Uterus (tissue), 2 donors: ENCODE measurements at regions not wholly inside any gene's neighbourhood (a gene's known extent, or its start where the extent isn't known, plus 50 kb on each side); places are given as distances from the start of the nearest gene placed in this dataset.

Source experiments
- POLR2A ChIP-seq, 2 donors: fragments of 450-650 bp; IDR thresholded peaks; one replicate each; pipeline ENCODE4 v1.6.1; 2016; ENCODE audit warnings: antibody characterized with exemption in 2 of 2, mild to moderate bottlenecking in 1 of 2, moderate library complexity in 1 of 2
- TF ChIP-seq, protein P1 (sequence below), 4 experiments: fragments of 200-600 bp in 2 of 4; fragments of 450-650 bp in 2 of 4; sonication (generic) in 2 of 4; IDR thresholded peaks; one replicate each; pipeline ENCODE4 v1.5.1; 2016 to 2019; ENCODE audit warnings: antibody characterized with exemption in 4 of 4, mild to moderate bottlenecking in 2 of 4, moderate library complexity in 1 of 4

- TF ChIP-seq, protein P1, sequence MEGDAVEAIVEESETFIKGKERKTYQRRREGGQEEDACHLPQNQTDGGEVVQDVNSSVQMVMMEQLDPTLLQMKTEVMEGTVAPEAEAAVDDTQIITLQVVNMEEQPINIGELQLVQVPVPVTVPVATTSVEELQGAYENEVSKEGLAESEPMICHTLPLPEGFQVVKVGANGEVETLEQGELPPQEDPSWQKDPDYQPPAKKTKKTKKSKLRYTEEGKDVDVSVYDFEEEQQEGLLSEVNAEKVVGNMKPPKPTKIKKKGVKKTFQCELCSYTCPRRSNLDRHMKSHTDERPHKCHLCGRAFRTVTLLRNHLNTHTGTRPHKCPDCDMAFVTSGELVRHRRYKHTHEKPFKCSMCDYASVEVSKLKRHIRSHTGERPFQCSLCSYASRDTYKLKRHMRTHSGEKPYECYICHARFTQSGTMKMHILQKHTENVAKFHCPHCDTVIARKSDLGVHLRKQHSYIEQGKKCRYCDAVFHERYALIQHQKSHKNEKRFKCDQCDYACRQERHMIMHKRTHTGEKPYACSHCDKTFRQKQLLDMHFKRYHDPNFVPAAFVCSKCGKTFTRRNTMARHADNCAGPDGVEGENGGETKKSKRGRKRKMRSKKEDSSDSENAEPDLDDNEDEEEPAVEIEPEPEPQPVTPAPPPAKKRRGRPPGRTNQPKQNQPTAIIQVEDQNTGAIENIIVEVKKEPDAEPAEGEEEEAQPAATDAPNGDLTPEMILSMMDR (IDR thresholded peaks at IDR 0.05): no peak
- TF ChIP-seq POLR2A (IDR thresholded peaks at IDR 0.05): no peak
These were observed 246.0 kb upstream of the TANK start for GRCh38 chr2:160914217-160914616.
